Rectal smooth muscle tissue (tissue), 1 donor: ENCODE measurements at regions not wholly inside any gene's neighbourhood (a gene's known extent, or its start where the extent isn't known, plus 50 kb on each side); places are given as distances from the start of the nearest gene placed in this dataset.

Experiments used
- H3K27ac ChIP-seq: one replicate; pipeline ENCODE4 v1.7.0; 2013; ENCODE audit warnings: low read depth, low read length, inconsistent platforms
- H3K27me3 ChIP-seq: one replicate; pipeline ENCODE4 v1.7.0; 2013; ENCODE audit warnings: low read length; ENCODE audit not compliant: control insufficient read depth, insufficient read depth
- H3K36me3 ChIP-seq: one replicate; pipeline ENCODE4 v1.7.0; 2013; ENCODE audit warnings: low read length; ENCODE audit not compliant: control insufficient read depth, insufficient read depth
- H3K4me1 ChIP-seq: one replicate; pipeline ENCODE4 v1.7.0; 2013; ENCODE audit warnings: low read length; ENCODE audit not compliant: control insufficient read depth, insufficient read depth
- H3K4me3 ChIP-seq: one replicate; pipeline ENCODE4 v1.7.0; 2013; ENCODE audit warnings: low read length
- H3K9ac ChIP-seq: one replicate; pipeline ENCODE4 v1.7.0; 2013; ENCODE audit warnings: low read length

- H3K27ac ChIP-seq = no peak overlapping the region
- no peaks in the 10 kb centered on the region for H3K27me3 ChIP-seq
- H3K9ac ChIP-seq = no peak overlapping the region
- H3K4me3 ChIP-seq = no peak overlapping the region
- H3K36me3 ChIP-seq = no peaks in the 10 kb centered on the region
- no peaks in the 10 kb centered on the region for H3K4me1 ChIP-seq
Observed at GRCh38 chr4:136769717-136770116, 762.6 kb downstream of the PCDH18 start.

- Histone ChIP-seq H3K4me1 (no peaks in the 10 kb centered on the region), H3K36me3 (no peaks in the 10 kb centered on the region), H3K4me3 (no peak overlapping the region), H3K27me3 (no peaks in the 10 kb centered on the region), H3K9ac (no peak overlapping the region), H3K27ac (no peak overlapping the region)
Observed at GRCh38 chr4:136768925-136769275, 763.4 kb downstream of the PCDH18 start.

- Histone ChIP-seq H3K4me3 (no peak overlapping the region), H3K4me1 (no peaks in the 10 kb centered on the region), H3K36me3 (no peaks in the 10 kb centered on the region), H3K9ac (no peak overlapping the region), H3K27me3 (no peaks in the 10 kb centered on the region), H3K27ac (no peak overlapping the region)
Observed at GRCh38 chr4:136768213-136768924, 763.9 kb downstream of the PCDH18 start.

- H3K4me1 ChIP-seq = no peaks in the 10 kb centered on the region
- H3K9ac ChIP-seq = no peak overlapping the region
- no peaks in the 10 kb centered on the region for H3K27me3 ChIP-seq
- H3K36me3 ChIP-seq = no peaks in the 10 kb centered on the region
- H3K27ac ChIP-seq = no peak overlapping the region
- no peak overlapping the region for H3K4me3 ChIP-seq
Observed at GRCh38 chr4:136763919-136764318, 768.4 kb downstream of the PCDH18 start.

GRCh38 chr4:136755531-136755916 is 776.8 kb downstream of the PCDH18 start:
- no peaks in the 10 kb centered on the region for H3K27me3 ChIP-seq
- H3K4me1 ChIP-seq = no peaks in the 10 kb centered on the region
- H3K27ac ChIP-seq = no peak overlapping the region
- no peaks in the 10 kb centered on the region for H3K36me3 ChIP-seq
- no peak overlapping the region for H3K4me3 ChIP-seq
- H3K9ac ChIP-seq = no peak overlapping the region

GRCh38 chr4:136754810-136755530 is 777.3 kb downstream of the PCDH18 start:
- H3K36me3 ChIP-seq = no peaks in the 10 kb centered on the region
- no peak overlapping the region for H3K27ac ChIP-seq
- no peaks in the 10 kb centered on the region for H3K27me3 ChIP-seq
- no peaks in the 10 kb centered on the region for H3K4me1 ChIP-seq
- no peak overlapping the region for H3K9ac ChIP-seq
- H3K4me3 ChIP-seq = no peak overlapping the region

GRCh38 chr4:136751556-136751955 is 780.7 kb downstream of the PCDH18 start:
- Histone ChIP-seq H3K4me1 (no peaks in the 10 kb centered on the region), H3K27ac (no peak overlapping the region), H3K36me3 (no peaks in the 10 kb centered on the region), H3K4me3 (no peak overlapping the region), H3K9ac (no peak overlapping the region), H3K27me3 (no peaks in the 10 kb centered on the region)

- Histone ChIP-seq H3K27ac (no peak overlapping the region), H3K4me3 (no peak overlapping the region), H3K36me3 (no peaks in the 10 kb centered on the region), H3K9ac (no peak overlapping the region), H3K4me1 (no peaks in the 10 kb centered on the region), H3K27me3 (no peaks in the 10 kb centered on the region)
Observed at GRCh38 chr4:136750897-136751296, 781.4 kb downstream of the PCDH18 start.

GRCh38 chr4:136749989-136750388 is 782.3 kb downstream of the PCDH18 start:
- H3K4me1 ChIP-seq = no peaks in the 10 kb centered on the region
- H3K9ac ChIP-seq = no peak overlapping the region
- no peaks in the 10 kb centered on the region for H3K36me3 ChIP-seq
- no peak overlapping the region for H3K27ac ChIP-seq
- no peak overlapping the region for H3K4me3 ChIP-seq
- no peaks in the 10 kb centered on the region for H3K27me3 ChIP-seq

- Histone ChIP-seq H3K27me3 (no peaks in the 10 kb centered on the region), H3K9ac (no peak overlapping the region), H3K27ac (no peak overlapping the region), H3K4me1 (no peaks in the 10 kb centered on the region), H3K4me3 (no peak overlapping the region), H3K36me3 (no peaks in the 10 kb centered on the region)
Observed at GRCh38 chr4:136748773-136749172, 783.5 kb downstream of the PCDH18 start.

- no peaks in the 10 kb centered on the region for H3K27me3 ChIP-seq
- no peak overlapping the region for H3K9ac ChIP-seq
- no peak overlapping the region for H3K4me3 ChIP-seq
- no peaks in the 10 kb centered on the region for H3K36me3 ChIP-seq
- H3K4me1 ChIP-seq = no peaks in the 10 kb centered on the region
- H3K27ac ChIP-seq = no peak overlapping the region
Observed at GRCh38 chr4:136748165-136748564, 784.1 kb downstream of the PCDH18 start.

- Histone ChIP-seq H3K4me3 (no peak overlapping the region), H3K27me3 (no peaks in the 10 kb centered on the region), H3K9ac (no peak overlapping the region), H3K4me1 (no peaks in the 10 kb centered on the region), H3K36me3 (no peaks in the 10 kb centered on the region), H3K27ac (no peak overlapping the region)
Observed at GRCh38 chr4:136743238-136743637, 789.1 kb downstream of the PCDH18 start.

- H3K27me3 ChIP-seq = no peaks in the 10 kb centered on the region
- H3K4me1 ChIP-seq = no peaks in the 10 kb centered on the region
- no peak overlapping the region for H3K9ac ChIP-seq
- H3K27ac ChIP-seq = no peak overlapping the region
- no peaks in the 10 kb centered on the region for H3K36me3 ChIP-seq
- H3K4me3 ChIP-seq = no peak overlapping the region
Observed at GRCh38 chr4:136742333-136742732, 790.0 kb downstream of the PCDH18 start.
